ENCODE measurements at regions not wholly inside any gene's neighbourhood (a gene's known extent, or its start where the extent isn't known, plus 50 kb on each side); places are given as distances from the start of the nearest gene placed in this dataset.
"Not testable (repeated sequence)": the region's sequence is repeated elsewhere in the genome, so short reads cannot be mapped to it uniquely, and the experiment has no call there.

DNA sequence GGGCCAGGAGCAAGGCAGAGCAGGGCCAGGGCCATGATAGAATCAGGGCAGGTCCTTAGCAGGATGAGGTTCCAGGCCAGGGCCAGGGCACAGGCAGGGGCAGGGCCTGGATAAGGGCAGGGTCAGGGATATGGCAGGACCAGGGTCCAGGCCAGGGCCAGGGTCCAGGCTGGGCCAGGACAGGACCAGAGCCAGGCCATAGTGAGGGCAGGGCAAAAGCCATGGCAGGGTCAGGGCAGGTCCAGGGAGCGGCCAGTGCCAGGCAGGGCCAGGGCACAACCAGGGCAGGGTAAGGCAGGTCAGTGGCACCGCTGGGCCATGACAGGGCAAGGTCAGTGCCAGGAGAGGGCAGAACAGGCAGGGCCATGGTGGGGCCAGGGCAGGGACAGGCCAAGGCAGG lies 152.2 kb downstream of the LIPI start:
- DNase-seq (ENCODE audit: low read depth in 2 of 2), result no peak

DNA sequence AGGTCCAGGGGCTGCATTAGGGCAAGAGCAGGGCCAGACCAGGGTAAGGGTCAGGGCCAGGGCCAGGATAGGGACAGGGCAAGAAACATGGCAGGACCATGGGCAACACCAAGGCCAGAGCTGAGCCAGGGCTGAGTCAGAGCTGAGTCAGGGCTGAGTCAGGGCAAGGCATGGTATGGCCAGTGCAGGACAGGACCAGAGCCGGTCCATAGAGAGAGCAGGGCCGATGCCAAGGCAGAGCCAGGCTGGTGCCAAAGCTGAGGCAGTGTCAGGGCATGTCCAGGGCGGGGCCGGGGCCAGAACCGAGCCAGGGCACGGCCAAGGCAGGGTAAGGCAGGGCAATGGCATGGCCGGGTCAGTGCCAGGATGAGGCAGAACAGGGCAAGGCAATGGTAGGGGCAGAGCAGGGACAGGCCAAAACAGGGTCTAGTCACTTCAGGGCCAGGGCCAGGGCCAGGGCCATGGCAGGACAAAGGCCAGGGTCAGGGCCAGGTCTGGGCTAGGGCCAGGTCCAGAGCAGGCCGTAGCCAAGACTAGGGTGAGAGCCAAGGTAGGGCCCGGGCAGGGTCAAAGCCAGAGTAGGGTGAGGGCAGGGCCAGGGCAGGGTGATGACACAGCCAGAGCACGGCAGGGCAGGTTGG lies 152.8 kb downstream of the LIPI start:
- DNase-seq (ENCODE audit: low read depth in 2 of 2), result not testable (repeated sequence)

DNA sequence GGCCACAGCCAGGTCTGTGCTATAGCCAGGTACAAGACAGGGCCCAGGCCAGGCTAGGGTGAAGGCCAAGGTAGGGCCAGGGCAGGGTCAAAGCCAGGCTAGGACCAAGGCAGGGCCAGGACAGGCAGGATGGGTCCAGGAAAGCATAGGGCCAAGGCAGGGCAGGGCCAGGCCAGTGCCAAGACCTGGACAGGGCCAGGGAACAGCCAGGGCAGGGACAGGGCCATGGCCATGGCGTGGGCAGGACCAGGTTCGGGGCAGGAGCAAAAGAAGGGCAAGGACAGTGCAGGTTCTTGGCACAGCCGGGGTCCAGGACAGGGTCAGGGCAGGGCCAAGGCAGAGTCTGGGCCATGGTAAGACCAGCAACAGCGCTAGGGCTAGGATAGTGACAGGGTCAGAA lies 153.4 kb downstream of the LIPI start:
- no peak for DNase-seq (ENCODE audit: low read depth in 2 of 2)

DNA sequence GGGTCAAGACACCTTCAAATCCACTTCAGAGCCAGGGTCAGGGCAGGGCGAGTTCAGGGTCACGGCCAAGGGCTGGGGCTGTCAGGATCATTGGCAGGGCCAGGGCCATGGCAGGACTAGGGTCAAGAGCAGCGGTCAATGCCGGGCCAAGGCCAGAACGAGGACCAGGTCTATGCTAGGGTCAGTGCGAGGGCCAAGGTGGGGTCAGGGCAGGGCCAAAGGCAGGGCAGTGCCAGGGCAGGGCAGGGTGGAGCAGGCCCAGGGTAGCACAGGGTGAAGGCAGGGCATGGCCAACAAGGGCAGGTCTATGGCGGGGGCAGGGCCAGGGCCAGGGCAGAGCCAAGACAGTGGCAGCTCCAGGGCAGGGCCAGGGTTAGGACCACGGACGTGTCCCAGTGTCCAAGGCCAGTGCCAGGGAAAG lies 154.0 kb downstream of the LIPI start:
- DNase-seq (ENCODE audit: low read depth in 2 of 2), result no peak

DNA sequence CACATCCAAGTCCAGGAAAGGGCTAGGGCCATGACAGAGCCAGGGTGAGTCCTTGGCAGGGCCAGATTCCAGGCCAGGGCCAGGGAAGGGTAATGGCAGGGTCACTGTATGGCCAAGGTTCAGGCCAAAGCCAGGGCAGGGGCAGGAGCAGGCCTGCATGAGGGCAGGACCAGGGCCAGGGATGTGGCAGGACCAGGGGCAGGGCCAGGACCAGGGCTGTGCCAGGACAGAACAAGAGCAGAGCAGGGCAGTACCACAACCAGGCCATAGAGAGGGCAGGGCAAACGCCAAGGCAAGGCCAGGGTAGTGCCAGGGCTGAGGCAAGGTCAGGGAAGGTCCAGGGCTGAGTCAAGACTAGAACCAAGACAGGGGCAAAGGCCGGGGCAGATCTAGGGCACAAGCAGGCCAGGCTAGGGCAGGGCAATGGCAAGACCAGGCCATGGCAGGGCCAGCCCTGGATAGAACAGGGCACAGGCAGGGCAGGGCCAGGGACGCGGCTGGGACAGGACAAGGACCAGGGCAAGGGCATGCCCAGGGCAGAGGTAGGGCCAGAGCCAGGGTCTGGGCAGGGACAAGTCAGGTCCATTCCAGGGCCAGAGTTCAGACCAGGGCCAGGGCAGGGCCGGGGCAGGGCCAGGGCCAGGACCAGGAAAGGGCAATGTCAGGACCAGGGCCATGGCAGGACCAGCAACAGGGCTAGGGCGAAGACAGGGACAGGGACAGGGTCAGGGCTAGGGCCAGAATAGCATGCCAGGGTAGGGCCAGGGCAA lies 154.8 kb downstream of the LIPI start:
- not testable (repeated sequence) for DNase-seq (ENCODE audit: low read depth in 2 of 2)

DNA sequence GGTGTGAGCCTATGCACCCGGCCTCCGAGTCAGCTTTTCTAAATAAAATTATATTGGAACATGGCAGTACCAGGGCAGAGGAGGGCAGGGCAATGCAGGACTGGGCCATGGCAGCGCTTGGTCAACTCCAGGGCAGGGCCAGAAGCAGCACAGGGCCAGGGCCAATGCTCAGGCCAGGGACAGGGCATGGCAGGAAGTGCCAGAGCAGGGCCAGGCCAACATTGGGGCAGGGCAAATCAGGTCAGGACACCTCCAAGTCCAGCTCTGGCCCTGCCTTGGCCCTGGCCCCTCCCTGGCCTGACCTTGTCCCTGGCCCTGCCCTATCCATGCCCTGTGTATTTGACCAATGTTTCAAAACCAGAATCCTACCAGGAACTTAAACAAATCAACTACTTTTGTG lies 156.1 kb downstream of the LIPI start:
- DNase-seq (ENCODE audit: low read depth in 2 of 2), result no peak

DNA sequence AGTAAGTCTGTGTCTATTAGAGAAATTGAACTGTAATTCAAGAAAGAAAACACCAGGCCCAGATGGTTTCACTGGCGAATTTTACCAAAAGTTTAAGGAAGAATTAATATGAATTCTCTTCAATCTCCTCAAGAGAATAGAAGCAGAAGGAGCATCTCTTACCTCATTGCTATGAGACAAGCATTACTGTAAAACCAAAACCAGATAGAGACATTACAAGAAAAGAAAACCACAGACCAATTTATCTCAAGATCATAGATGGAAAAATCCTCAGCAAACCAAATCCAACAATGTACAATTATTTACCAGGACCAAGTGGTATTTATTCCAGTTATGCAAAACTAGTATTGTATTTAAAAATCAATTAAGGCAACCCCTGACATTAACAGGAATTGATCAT lies 160.6 kb downstream of the LIPI start:
- no peak for DNase-seq (ENCODE audit: low read depth in 2 of 2)

DNA sequence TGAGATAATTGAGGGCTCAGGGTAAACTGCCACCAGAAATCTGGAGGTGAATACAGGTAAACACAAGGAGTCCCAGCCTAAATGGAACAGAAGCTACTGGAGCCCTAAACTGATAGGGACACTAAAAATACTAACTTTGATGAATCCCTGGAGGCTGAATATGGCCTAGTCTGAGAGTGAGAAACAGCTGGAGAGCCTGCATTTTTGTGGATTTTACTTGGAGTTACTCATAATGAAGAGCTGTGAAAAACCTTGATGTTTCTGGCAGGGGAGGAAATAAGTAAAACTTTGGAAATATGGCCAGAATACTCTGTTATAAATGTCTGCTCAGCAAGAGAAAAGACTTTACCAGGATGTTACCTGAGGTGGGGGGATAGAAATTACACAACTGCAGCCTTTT lies 164.4 kb downstream of the LIPI start:
- no peak for DNase-seq (ENCODE audit: low read depth in 2 of 2)

DNA sequence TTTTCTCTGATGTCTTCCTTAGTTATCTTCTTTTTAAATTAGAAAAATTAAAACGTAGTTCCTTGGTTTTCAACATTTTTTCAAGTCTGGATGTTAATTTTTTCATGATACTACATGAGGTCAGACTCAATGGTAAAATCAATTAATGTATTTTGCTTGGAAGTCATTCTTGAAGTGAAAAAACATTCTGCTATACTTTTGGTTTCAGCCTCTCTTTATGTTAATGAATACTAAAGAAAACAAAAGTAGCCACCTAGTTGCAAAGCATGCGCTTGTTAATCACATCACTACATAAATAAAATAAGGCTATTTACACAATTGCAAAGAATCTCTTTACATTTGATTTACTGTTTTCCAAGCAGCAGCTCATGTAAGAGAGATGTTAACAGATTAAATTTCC lies 170.4 kb downstream of the LIPI start:
- DNase-seq (ENCODE audit: low read depth in 2 of 2), result no peak

DNA sequence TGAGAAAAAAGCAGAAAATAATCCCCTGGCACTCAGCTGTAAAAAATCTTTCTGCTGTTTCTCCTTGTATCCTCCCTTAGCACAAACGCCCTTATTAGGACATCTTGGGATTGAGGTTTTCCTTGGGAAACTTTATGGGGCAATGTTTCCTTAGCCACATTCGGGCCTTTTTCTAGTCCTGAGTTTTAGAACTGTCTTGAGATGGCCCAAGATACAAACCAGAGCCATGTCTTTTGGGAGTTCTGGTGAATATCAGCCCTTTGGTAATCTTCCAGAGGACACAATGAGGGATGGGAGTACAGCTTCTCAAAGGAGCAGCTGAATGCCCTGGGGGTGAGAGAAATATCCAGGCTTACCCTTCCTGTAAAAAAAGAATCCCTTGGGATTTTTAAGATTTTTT lies 182.1 kb downstream of the LIPI start:
- not testable (repeated sequence) for DNase-seq (ENCODE audit: low read depth in 2 of 2)

DNA sequence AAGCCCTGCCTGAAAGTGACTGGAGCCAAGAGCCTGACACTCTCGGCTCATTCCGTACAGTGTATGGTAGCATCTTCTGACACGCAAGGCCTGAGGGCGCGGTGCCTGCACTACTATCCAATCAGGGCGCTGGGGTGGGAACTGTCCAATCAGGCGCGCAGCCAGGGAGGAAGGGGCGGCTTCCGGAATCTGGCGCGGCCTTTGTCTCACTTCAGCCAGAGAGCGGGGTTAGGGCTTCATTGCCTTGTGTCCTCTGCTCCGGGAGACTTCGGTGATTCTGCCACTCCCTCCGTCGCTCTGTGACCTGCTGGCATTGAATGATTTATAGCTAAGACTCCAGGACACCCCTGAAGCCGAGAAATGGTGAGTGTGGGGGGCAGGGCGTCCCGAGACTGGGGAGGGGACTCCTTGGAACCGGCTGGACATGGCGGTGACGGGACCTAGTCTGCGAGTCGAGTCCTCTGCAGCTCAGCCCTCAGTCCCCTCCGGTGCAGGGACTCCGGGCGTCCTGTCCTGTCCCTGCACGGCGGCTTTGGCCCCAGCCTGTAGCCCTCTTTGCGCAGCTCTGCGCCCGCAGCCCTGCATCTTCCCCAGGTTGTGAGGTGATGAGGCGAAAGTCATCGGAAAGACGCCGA lies 183.4 kb downstream of the LIPI start:
- DNase-seq (ENCODE audit: low read depth in 2 of 2), result peak; percentile 78 to 83

DNA sequence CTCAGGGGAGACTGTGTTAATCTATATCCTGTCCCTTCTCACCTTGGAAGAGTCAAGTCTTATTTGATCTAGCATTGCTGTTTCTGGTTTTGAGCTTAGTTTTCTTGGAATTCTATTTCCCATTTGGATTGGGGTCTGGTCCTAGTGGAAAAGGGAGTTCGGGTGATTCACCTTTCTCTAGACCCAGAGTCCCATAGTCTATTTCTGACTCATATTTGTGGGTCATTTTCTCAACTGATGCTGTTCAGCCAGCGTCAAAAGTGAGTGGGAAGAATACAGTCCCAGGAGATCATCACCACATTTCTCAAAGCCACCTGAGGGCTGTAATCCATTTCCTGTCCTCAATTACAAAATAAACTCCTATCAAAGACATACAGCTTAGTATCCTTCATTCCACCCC lies 190.6 kb downstream of the LIPI start:
- not testable (repeated sequence) for DNase-seq (ENCODE audit: low read depth in 2 of 2)

DNA sequence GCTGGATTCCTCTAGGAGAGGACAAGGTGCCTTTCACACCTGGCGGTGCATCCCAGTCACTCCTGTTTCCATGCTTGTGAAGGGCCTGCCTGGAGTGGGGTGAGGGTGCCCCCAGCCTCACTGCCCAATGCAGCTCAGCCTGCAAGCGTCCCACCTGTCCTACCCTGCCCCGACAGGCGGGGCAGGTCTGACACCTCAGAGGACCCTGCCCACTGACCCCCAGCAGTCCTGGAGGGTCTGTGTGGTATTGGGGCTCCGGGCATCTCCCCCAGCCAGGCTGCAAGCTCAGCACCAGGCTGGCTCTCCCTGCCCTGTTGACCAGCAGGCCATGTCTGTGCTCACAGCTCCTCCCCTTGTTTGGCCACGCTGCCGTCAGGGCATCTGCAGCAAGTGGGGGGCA lies 194.9 kb downstream of the LIPI start:
- not testable (repeated sequence) for DNase-seq (ENCODE audit: low read depth in 2 of 2)

DNA sequence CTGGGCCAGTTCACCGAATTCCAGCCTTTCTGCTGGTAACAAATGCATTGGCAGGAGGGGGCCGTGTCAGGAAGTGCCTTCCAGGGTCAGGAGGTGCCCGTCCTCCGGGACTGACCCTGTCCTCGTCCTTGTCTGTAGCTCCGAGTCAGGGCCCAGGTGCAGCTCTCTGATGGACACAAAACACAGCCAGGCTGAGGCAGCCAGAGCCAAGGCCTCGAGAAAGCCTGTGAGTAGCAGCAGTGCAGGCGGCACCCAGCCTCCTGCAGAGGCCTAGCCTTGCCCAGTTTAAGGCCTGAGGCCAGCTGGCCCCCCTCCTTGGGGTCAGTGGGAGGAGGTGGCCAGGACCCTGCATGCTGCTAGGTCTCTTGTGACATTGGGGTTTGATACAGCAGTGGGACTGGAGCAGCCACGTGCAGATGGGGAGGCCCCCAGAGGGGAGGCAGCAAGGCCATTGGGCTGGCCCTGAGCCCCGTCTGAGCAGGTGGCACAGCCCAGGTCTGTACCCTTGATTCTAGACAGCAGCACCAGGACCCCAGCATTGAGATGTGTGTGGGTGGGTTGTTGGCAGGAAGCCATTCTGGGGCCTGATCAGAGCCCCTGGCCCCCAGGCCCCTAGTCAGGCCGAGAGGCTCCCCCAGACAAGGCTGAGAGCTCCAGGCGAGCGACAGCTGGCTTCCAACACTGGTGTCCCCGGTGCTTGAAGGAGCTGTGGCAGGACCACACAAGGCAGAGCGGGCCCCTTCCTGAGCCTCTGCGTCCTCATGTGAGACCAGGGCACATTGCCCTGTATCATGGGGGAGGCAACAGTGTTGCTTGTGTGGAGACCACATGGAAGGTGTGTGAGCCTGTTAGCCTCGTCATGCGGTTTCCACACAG lies 196.9 kb downstream of the LIPI start:
- not testable (repeated sequence) for DNase-seq (ENCODE audit: low read depth in 2 of 2)

DNA sequence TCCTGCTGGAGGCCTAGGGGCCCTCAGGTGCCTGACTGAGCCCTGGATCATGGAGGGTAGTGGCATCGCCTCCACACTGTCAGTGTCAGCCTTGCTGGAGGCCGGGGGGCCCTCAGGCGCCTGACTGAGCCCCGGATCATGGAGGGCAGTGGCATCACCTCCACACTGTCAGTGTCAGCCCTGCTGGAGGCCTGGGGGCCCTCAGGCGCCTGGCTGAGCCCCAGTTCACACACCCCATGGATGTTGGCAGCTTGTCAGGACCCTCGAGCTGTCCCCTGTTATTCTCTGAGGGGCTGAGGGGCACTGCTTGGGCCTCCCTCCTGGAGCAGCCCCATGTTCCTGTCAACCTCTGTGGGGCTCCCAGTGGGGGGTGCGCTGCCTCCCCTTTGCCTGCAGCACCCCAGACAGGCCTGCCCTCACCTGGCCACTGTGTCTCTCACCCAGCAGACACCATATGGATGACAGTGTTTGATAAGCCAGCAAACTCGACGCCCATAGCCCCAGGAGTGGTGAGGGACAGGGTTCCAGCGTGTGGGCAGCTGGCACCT lies 197.6 kb downstream of the LIPI start:
- no peak for DNase-seq (ENCODE audit: low read depth in 2 of 2)

DNA sequence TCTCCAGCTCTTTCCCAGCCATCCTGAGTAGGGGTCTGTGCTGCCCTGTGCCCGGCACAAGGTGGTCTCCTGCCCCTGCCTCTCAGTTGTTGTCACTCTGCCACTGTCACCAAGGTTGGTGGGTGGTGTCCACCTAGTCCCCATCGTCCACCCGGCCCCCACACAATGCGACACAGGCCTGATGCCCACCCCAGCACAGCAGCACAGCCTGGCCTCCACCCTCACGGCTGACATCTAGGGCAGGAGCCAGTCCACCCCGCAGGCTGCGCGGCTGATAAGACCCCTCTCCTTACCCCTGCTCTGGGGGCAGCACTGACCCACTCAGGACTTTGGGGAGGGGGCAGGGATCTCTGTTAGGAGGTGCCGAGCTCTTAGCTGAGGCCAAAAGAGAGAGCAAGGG lies 198.3 kb downstream of the LIPI start:
- DNase-seq (ENCODE audit: low read depth in 2 of 2), result no peak

DNA sequence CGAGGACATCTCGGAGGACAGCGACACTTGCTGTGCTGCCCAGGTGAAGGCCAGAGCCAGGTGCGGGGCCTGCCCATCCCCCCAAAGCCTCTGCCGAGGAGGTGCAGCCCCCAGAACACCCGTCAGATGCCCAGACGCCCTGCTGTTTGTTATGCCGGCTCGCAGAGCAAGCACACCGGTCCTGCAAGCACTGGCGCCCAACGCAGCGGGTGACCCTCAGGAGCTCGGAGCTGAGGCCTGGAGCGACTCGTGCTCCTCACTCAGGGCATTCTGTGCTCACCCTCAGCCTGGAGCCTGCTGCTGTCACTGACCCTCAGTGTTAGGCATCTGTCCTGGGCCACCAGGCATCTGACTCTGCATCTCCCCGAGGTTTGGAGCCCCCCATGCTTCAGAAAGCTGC lies 199.0 kb downstream of the LIPI start:
- not testable (repeated sequence) for DNase-seq (ENCODE audit: low read depth in 2 of 2)

DNA sequence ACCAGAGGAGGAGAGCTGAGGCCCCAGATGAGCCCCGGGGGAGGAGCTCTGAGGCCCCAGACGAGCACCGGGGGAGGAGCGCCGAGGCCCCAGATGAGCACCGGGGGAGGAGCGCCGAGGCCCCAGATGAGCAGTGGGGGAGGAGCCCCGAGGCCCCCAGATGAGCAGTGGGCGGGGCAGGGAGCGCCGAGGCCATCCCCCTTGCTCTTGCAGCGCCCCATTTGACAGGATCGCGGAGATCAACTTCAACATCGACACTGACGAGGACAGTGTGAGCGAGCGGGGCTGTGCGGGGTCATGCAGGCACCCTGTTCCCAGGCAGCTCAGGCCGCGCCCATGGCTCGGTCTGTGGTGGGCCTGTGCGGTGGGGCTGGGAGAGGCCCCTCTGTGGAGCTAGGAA lies 199.6 kb downstream of the LIPI start:
- not testable (repeated sequence) for DNase-seq (ENCODE audit: low read depth in 2 of 2)

DNA sequence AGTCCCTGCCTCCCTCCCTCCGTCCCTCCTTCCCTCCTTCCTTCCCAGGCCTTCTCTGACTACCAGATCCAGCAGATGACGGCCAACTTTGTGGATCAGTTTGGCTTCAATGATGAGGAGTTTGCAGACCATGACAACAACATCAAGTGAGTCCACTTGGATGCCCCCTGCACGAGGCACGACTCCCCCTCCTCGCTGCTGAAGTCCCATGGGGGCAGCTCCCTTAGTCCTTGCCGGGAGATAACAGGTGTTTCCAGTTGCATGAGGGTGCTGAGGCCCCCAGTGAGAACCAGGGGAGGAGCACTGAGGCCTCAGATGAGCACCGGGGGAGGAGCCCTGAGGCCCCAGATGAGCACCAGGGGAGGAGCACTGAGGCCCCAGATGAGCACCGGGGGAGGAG lies 200.0 kb downstream of the LIPI start:
- DNase-seq (ENCODE audit: low read depth in 2 of 2), result no peak

DNA sequence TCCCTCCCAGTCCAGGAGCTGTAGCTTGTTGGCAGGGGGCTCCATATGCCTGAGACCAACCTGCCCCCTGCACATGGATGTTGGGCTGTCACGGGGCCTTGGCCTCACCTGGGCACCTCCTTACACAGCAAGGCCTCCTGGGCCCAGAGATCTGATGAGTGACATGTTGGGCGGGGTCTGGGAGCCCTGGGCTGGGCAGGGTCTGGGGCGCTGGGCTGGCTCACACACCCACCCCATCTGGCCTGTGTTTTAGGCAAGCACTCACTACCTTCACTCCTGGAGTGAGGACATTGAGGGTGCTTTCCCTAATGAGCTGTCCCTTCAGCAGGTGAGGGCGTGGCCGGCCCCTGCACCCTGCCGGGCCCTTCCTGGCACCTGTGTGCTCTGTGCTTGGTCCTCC lies 200.8 kb downstream of the LIPI start:
- DNase-seq (ENCODE audit: low read depth in 2 of 2), result not testable (repeated sequence)

DNA sequence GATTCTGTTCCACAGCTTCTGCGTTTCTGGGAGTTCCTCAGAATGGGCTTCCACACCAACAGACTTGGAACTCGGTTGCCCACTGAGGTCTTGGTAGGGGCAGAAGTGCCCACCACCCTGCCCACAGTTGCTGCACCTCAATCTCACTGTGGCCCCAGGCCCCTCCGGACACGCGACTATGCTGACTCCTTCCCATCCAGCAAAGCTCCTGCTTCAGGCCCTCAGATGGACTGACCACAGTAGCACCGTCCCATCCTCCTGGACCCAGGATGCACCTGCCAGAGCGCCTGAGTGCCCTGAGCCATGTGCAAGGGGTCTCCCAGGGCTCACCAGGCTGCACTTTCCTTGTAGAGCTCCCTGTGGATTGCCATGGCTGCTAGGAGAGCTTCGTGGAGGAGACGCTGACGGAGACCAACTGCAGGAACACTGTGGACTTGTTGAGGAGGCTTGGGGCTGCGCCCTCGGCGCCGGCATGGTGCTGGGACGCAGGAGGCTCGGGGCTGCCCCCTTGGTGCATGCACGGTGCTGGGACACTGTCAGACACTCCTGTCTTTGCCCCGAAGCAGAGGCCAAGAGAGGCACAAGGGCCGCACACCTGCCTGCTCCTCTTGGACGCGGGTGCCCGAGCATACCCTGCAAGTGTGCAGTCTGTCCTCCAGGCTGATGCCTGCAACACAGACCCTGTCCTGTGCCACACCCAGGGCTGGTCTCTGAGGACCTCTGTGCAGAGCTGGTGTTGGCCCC lies 201.3 kb downstream of the LIPI start:
- not testable (repeated sequence) for DNase-seq (ENCODE audit: low read depth in 2 of 2)
